IMR-90 (cell line): ENCODE measurements at regions not wholly inside any gene's neighbourhood (a gene's known extent, or its start where the extent isn't known, plus 50 kb on each side); places are given as distances from the start of the nearest gene placed in this dataset.

Source experiments
- CTCF ChIP-seq: conservative IDR thresholded peaks from 2 replicates; pipeline ENCODE4 v1.5.1; 2012; ENCODE audit warnings: mild to moderate bottlenecking, low read depth, low read length, improper control_type of control experiment
- FOS ChIP-seq: fragments of 150-350 bp; IDR thresholded peaks from 2 replicates; pipeline ENCODE4 v1.6.1; 2016; ENCODE audit warnings: low read depth, low read length
- MXI1 ChIP-seq: IDR thresholded peaks from 2 replicates; pipeline ENCODE4 v1.6.1; 2012; ENCODE audit warnings: low read depth, mild to moderate bottlenecking, low read length, moderate library complexity, borderline replicate concordance
- POLR2A ChIP-seq: IDR thresholded peaks from 2 replicates; pipeline ENCODE4 v1.6.1; 2012; ENCODE audit warnings: mild to moderate bottlenecking, low read depth, low read length
- RFX5 ChIP-seq: IDR thresholded peaks from 2 replicates; pipeline ENCODE4 v1.8.0; 2012; ENCODE audit warnings: low read depth, mild to moderate bottlenecking, low read length, moderate library complexity
- TF ChIP-seq, protein P1 (sequence below): fragments of 150-350 bp; IDR thresholded peaks from 2 replicates; pipeline ENCODE4 v1.6.1; 2017; ENCODE audit warnings: mild to moderate bottlenecking, antibody characterized with exemption, low read length, low read depth

DNA sequence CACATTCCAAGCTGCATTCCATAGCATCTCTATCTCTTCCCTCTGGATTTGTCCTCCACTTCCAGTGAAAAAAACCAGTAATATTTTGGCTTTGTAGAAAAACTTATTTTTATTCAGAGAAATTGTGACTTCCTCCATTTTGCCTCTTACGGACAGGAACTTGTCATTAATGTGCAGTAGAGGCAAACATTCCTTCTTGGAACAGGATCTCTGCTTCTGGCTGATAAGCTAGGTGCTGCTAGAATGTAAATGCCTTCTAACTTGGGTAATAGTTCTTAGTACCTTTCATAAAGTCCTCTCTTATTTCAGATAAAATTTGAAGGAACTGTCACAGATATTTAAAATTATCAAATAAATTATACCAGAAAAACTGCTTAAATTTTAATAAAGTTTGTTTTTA lies 707.8 kb downstream of the USP25 start:
- no peak for TF ChIP-seq POLR2A
- no peak for TF ChIP-seq CTCF
- TF ChIP-seq, protein P1, sequence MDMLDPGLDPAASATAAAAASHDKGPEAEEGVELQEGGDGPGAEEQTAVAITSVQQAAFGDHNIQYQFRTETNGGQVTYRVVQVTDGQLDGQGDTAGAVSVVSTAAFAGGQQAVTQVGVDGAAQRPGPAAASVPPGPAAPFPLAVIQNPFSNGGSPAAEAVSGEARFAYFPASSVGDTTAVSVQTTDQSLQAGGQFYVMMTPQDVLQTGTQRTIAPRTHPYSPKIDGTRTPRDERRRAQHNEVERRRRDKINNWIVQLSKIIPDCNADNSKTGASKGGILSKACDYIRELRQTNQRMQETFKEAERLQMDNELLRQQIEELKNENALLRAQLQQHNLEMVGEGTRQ = no peak
- TF ChIP-seq MXI1 = no peak
- no peak for TF ChIP-seq FOS
- no peak for TF ChIP-seq RFX5
